ENCODE measurements at regions not wholly inside any gene's neighbourhood (a gene's known extent, or its start where the extent isn't known, plus 50 kb on each side); places are given as distances from the start of the nearest gene placed in this dataset.
"Not testable (repeated sequence)": the region's sequence is repeated elsewhere in the genome, so short reads cannot be mapped to it uniquely, and the experiment has no call there.

- DNase-seq (ENCODE audit: low spot score in 2 of 2), result no peak
Measured at GRCh38 chr1:96865731-96866685, 144.4 kb downstream of the PTBP2 start.

GRCh38 chr1:96872757-96873156 lies 151.2 kb downstream of the PTBP2 start:
- H3K36me3 Mint-ChIP-seq, result peaks cover 0 to 12% of the 10 kb centered on the region in 2 donors
- peaks cover 9 to 26% of the 10 kb centered on the region in 2 donors for H3K9me3 Mint-ChIP-seq
- H3K27ac Mint-ChIP-seq, result no peak overlapping the region
- ATAC-seq (no peak), DNase-seq (ENCODE audit: low spot score in 2 of 2) (no peak)

More at GRCh38 chr1:96865731-96866685, 144.4 kb downstream of the PTBP2 start:
- Mint-ChIP-seq H3K27ac (peak overlapping the region in 1 of 2 donors; percentile 32), H3K9me3 (peaks cover 0 to 8% of the 10 kb centered on the region in 2 donors), H3K36me3 (peaks cover 0 to 7% of the 10 kb centered on the region in 2 donors)
- ATAC-seq, result peak; percentile 29 to 57

GRCh38 chr1:96878640-96879039 lies 157.1 kb downstream of the PTBP2 start:
- H3K36me3 Mint-ChIP-seq, result no peaks in the 10 kb centered on the region
- ATAC-seq, result no peak
- no peak for DNase-seq (ENCODE audit: low spot score in 2 of 2)
- H3K27ac Mint-ChIP-seq, result no peak overlapping the region
- peaks cover 4% of the 10 kb centered on the region in 2 donors for H3K9me3 Mint-ChIP-seq

GRCh38 chr1:96880626-96881025 lies 159.0 kb downstream of the PTBP2 start:
- no peak overlapping the region for H3K27ac Mint-ChIP-seq
- ATAC-seq (no peak), DNase-seq (ENCODE audit: low spot score in 2 of 2) (no peak)
- no peaks in the 10 kb centered on the region for H3K36me3 Mint-ChIP-seq
- H3K9me3 Mint-ChIP-seq, result peaks cover 0 to 4% of the 10 kb centered on the region in 2 donors

GRCh38 chr1:96882096-96882495 lies 160.5 kb downstream of the PTBP2 start:
- Mint-ChIP-seq H3K9me3 (peaks cover 0 to 4% of the 10 kb centered on the region in 2 donors), H3K36me3 (no peaks in the 10 kb centered on the region), H3K27ac (no peak overlapping the region)
- DNase-seq (ENCODE audit: low spot score in 2 of 2), result no peak
- ATAC-seq, result no peak

- no peak for ATAC-seq
- no peak for DNase-seq (ENCODE audit: low spot score in 2 of 2)
- H3K27ac Mint-ChIP-seq, result no peak overlapping the region
- no peaks in the 10 kb centered on the region for H3K36me3 Mint-ChIP-seq
- H3K9me3 Mint-ChIP-seq, result peaks cover 0 to 11% of the 10 kb centered on the region in 2 donors
Measured at GRCh38 chr1:96886474-96886873, 164.9 kb downstream of the PTBP2 start.

GRCh38 chr1:96887501-96887900 lies 165.9 kb downstream of the PTBP2 start:
- H3K9me3 Mint-ChIP-seq, result peaks cover 0 to 16% of the 10 kb centered on the region in 2 donors
- H3K36me3 Mint-ChIP-seq, result peaks cover 0 to 5% of the 10 kb centered on the region in 2 donors
- ATAC-seq (no peak), DNase-seq (ENCODE audit: low spot score in 2 of 2) (no peak)
- no peak overlapping the region for H3K27ac Mint-ChIP-seq

- Mint-ChIP-seq H3K27ac (no peak overlapping the region), H3K36me3 (peaks cover 0 to 16% of the 10 kb centered on the region in 2 donors), H3K9me3 (peaks cover 5 to 14% of the 10 kb centered on the region in 2 donors)
- ATAC-seq (no peak), DNase-seq (ENCODE audit: low spot score in 2 of 2) (no peak)
Measured at GRCh38 chr1:96901783-96902363, 180.3 kb downstream of the PTBP2 start.

- H3K9me3 Mint-ChIP-seq, result peaks cover 0 to 5% of the 10 kb centered on the region in 2 donors
- H3K36me3 Mint-ChIP-seq, result no peaks in the 10 kb centered on the region
- no peak overlapping the region for H3K27ac Mint-ChIP-seq
- ATAC-seq (no peak), DNase-seq (ENCODE audit: low spot score in 2 of 2) (no peak)
Measured at GRCh38 chr1:96912248-96912647, 190.7 kb downstream of the PTBP2 start.

GRCh38 chr1:96915701-96916100 lies 194.1 kb downstream of the PTBP2 start:
- H3K9me3 Mint-ChIP-seq, result peaks cover 5 to 11% of the 10 kb centered on the region in 2 donors
- ATAC-seq; DNase-seq (ENCODE audit: low spot score in 2 of 2); H3K36me3 Mint-ChIP-seq; H3K27ac Mint-ChIP-seq: not testable (repeated sequence)

- H3K36me3 Mint-ChIP-seq, result no peaks in the 10 kb centered on the region
- H3K9me3 Mint-ChIP-seq, result peaks cover 11 to 12% of the 10 kb centered on the region in 2 donors
- ATAC-seq, result no peak
- no peak overlapping the region for H3K27ac Mint-ChIP-seq
- DNase-seq (ENCODE audit: low spot score in 2 of 2), result no peak
Measured at GRCh38 chr1:96918406-96918805, 196.8 kb downstream of the PTBP2 start.

- ATAC-seq (no peak), DNase-seq (ENCODE audit: low spot score in 2 of 2) (no peak)
- Mint-ChIP-seq H3K36me3 (no peaks in the 10 kb centered on the region), H3K27ac (no peak overlapping the region), H3K9me3 (peaks cover 13 to 23% of the 10 kb centered on the region in 2 donors)
Measured at GRCh38 chr1:96922181-96922580, 200.6 kb downstream of the PTBP2 start.

GRCh38 chr1:96923753-96924152 lies 202.2 kb downstream of the PTBP2 start:
- Mint-ChIP-seq H3K27ac (no peak overlapping the region), H3K9me3 (peaks cover 12 to 23% of the 10 kb centered on the region in 2 donors), H3K36me3 (no peaks in the 10 kb centered on the region)
- ATAC-seq, result no peak
- DNase-seq (ENCODE audit: low spot score in 2 of 2), result no peak

- ATAC-seq (no peak), DNase-seq (ENCODE audit: low spot score in 2 of 2) (no peak)
- Mint-ChIP-seq H3K36me3 (no peaks in the 10 kb centered on the region), H3K9me3 (peaks cover 7 to 17% of the 10 kb centered on the region in 2 donors), H3K27ac (no peak overlapping the region)
Measured at GRCh38 chr1:96926176-96926575, 204.6 kb downstream of the PTBP2 start.

- no peak for ATAC-seq
- no peaks in the 10 kb centered on the region for H3K36me3 Mint-ChIP-seq
- peaks cover 7 to 17% of the 10 kb centered on the region in 2 donors for H3K9me3 Mint-ChIP-seq
- H3K27ac Mint-ChIP-seq, result no peak overlapping the region
- DNase-seq (ENCODE audit: low spot score in 2 of 2), result no peak
Measured at GRCh38 chr1:96927125-96927524, 205.5 kb downstream of the PTBP2 start.

GRCh38 chr1:96931136-96931535 lies 209.6 kb downstream of the PTBP2 start:
- Mint-ChIP-seq H3K36me3 (no peaks in the 10 kb centered on the region), H3K9me3 (no peaks in the 10 kb centered on the region), H3K27ac (no peak overlapping the region)
- DNase-seq (ENCODE audit: low spot score in 2 of 2) (no peak), ATAC-seq (no peak)

GRCh38 chr1:96934282-96934681 lies 212.7 kb downstream of the PTBP2 start:
- no peaks in the 10 kb centered on the region for H3K36me3 Mint-ChIP-seq
- ATAC-seq, result no peak
- H3K9me3 Mint-ChIP-seq, result no peaks in the 10 kb centered on the region
- DNase-seq (ENCODE audit: low spot score in 2 of 2), result no peak
- no peak overlapping the region for H3K27ac Mint-ChIP-seq

Measured in activated naive CD4-positive, alpha-beta T cell treated with anti-CD3 and anti-CD28 coated beads, Interleukin-2, amount 50 U/mL, for 72 hours (primary cell).